Astrocyte of the cerebellum (primary cell): ENCODE measurements at regions not wholly inside any gene's neighbourhood (a gene's known extent, or its start where the extent isn't known, plus 50 kb on each side); places are given as distances from the start of the nearest gene placed in this dataset.
"Not testable (repeated sequence)": the region's sequence is repeated elsewhere in the genome, so short reads cannot be mapped to it uniquely, and the experiment has no call there.

ENCODE experiments used
- DNase-seq: peaks from one replicate; pipeline ENCODE4 v3.0.0-alpha.2; 2011; ENCODE audit warnings: low read depth
- H3K4me3 ChIP-seq: 2 replicates; pipeline ENCODE4 v1.5.1; 2011; ENCODE audit warnings: mild to moderate bottlenecking, low read depth, low read length, moderate library complexity
- CTCF ChIP-seq: IDR thresholded peaks from 2 replicates; pipeline ENCODE4 v1.5.1; 2012; ENCODE audit warnings: low read length, low read depth, moderate library complexity, mild to moderate bottlenecking; ENCODE audit errors: missing control alignments
- in situ Hi-C: cut with HindIII; loops from 2 replicates; pipeline ENCODE4 v1.10.0; 2017; ENCODE audit warnings: low sequenced_read_pairs

DNA sequence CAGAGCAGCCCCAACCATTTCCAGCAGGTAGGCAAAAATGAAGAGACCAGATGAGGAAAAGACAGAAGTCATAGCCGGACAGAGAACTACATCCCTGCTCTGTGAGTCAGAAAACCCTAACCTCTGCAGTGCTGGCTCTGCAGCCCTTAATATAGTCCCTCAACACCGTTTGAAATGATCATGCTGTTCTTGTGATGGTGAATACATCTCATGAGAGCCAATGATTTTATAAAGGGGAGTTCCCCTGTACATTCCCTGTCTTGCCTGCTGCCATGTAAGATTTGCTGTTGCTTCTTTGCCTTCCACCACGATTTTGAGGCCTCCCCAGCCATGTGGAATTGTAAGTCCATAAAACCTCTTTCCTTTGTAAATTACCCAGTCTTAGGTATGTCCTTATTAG, 216.8 kb upstream of the RFX3 start:
- TF ChIP-seq CTCF: no peak
- no peak overlapping the region for H3K4me3 ChIP-seq
- no peak for DNase-seq
- in situ Hi-C loops: no loop called here

DNA sequence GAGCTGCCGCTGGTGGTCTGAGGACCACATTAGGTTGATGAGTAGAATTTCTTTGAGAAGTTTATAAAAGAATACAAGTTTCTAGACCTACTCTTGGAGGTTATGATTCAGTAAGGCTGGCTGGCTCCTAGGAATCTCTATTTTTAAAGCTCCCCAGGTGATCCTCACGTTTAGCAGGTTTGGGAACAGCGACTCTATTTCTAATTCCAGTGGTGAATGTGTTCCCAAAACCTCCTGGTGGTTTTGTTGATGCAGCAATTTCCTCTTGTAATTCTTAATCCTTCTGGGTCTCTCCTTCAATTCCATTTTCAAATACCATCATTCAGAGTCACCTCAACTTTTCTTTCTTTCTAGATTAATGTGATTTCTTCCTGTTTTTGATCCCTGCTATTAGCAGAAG, 215.9 kb upstream of the RFX3 start:
- no peak for TF ChIP-seq CTCF
- in situ Hi-C loops: no loop called here
- DNase-seq: no peak
- H3K4me3 ChIP-seq: no peak overlapping the region

GRCh38 chr9:3740690-3741419, 215.1 kb upstream of the RFX3 start:
- in situ Hi-C loops: no loop called here
- TF ChIP-seq CTCF: no peak

GRCh38 chr9:3736161-3736560, 210.4 kb upstream of the RFX3 start:
- no peak overlapping the region for H3K4me3 ChIP-seq
- TF ChIP-seq CTCF: no peak
- in situ Hi-C loops: no loop called here
- DNase-seq: no peak

More at GRCh38 chr9:3740690-3741419, 215.1 kb upstream of the RFX3 start:
- no peak overlapping the region for H3K4me3 ChIP-seq
- no peak for DNase-seq

- TF ChIP-seq CTCF: no peak
- in situ Hi-C loops: no loop called here
- no peak for DNase-seq
- no peak overlapping the region for H3K4me3 ChIP-seq
Observed at GRCh38 chr9:3735251-3735650, 209.4 kb upstream of the RFX3 start.

DNA sequence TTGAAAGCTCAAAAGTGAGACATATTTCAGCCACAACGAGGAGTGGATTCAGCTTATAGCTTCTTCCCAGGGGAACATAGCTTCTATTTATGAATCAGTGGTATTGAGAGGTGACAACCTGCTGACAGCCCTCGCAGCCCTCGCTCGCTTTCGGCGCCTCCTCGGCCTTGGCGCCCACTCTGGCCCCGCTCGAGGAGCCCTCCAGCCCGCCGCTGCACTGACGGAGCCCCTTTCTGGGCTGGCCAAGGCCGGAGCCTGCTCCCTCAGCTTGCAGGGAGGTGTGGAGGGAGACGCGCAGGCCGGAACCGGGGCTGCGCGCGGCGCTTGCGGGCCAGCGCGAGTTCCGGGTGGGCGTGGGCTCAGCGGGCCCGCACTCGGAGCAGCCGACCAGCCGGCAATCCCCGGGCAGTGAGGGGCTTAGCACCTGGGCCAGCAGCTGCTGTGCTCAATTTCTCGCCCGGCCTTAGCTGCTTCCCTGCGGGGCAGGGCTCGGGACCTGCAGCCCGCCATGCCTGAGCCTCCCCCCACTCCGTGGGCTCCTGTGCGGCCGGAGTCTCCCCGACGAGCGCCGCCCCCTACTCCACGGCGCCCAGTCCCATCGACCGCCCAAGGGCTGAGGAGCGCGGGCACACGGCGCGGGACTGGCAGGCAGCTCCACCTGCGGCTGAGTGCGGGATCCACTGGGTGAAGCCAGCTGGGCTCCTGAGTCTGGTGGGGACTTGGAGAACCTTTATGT, 207.9 kb upstream of the RFX3 start:
- in situ Hi-C loops, H3K4me3 ChIP-seq, DNase-seq: not testable (repeated sequence)

- DNase-seq: no peak
- TF ChIP-seq CTCF: no peak
- no peak overlapping the region for H3K4me3 ChIP-seq
- in situ Hi-C loops: no loop called here
Observed at GRCh38 chr9:3733039-3733408, 207.2 kb upstream of the RFX3 start.
